ENCODE measurements at regions not wholly inside any gene's neighbourhood (a gene's known extent, or its start where the extent isn't known, plus 50 kb on each side); places are given as distances from the start of the nearest gene placed in this dataset.

DNA sequence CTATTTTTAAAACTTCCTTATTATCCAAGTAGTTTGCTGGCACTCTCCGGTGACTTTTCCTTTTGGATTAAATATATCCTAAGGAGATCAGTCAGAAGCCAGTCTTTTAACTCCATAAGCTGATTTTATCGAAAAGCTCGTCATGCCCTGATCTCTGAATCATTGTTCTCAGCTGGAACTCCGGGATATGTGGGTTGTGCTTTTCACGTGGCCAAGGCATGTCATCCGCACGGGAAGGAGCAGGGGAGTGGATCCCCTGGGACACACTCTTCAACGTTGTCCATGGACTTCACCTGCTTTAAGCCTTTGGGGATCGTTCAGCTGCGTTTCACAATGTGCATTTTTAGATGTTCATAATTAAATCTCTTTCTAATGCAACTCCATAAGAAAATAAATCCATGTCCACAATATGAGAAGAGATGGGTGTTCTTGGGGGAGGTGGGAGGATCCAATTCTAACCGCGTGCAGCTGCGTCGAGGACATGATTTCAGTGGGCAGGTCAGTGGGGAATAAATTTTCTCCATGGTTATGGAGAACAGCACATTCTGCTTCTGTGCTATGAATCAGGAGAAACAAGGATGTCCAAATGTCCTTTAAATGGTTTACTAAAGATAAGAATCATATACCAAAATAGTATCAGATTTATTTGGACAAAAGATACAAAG lies 229.5 kb upstream of the ADARB2 start:
- DNase-seq: peak; percentile 28

DNA sequence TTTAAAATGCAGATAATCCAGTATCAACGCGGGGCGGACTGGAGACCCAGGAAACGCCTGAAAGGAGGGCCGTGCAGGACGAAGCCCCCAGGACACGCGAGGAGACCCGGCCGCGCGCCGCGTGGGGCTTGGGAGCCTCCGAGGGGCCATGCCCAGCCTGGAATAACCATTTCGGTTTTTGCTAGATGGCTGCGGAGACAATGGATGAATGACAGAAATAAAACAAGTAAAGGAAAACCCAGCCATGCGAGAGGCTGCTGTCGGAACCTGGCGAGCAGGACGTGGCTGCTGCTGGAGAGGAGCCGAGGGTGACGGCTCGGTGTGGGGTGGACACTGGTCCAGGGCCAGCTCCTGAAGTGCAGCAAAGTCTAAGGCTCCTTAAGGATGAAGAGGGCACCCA lies 227.2 kb upstream of the ADARB2 start:
- no peak for DNase-seq

- DNase-seq: no peak
Observed at GRCh38 chr10:1963341-1963740, 226.0 kb upstream of the ADARB2 start.

GRCh38 chr10:1961989-1962388 lies 224.7 kb upstream of the ADARB2 start:
- no peak for DNase-seq

DNA sequence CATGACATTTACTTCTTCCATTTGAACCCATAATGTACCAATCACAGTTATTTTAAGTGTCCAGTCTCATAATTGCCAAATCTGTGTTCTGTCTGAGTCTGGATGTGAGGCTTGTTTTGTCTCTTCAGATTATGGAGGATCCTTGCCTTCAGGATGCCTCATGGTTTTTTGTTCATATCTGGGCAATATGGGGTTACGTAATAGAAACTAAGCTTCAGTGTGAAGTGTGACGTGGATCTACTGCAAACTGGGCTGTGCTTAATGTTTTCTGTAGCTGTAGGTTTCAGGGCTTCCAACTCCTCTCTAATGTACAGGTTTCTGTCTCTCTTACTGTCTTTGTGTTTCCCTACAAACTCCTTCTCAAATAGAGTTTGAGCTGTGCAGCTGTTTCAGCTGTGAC lies 223.7 kb upstream of the ADARB2 start:
- DNase-seq: no peak

DNA sequence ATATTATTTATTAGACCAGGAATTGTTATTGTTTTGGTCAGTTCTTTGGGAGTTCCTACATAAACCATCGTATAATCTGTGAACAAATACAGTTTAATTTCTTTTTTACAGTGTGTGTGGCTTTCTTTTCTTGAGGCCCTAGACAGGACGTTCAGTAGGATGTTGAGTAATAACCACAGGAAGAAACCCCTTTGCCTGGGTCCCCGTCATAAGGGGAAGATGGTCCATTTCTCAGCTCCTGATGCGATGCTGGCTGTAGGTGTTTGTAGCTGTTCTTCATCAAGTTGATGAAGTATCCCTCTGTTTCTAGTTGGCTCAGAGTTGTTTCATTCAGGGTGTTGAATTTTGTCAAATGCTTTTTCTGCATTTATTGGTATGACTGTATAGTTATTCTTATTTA lies 219.7 kb upstream of the ADARB2 start:
- no peak for DNase-seq

- no peak for DNase-seq
Observed at GRCh38 chr10:1954300-1954699, 217.0 kb upstream of the ADARB2 start.

GRCh38 chr10:1952126-1953095 lies 215.1 kb upstream of the ADARB2 start:
- no peak for DNase-seq

- DNase-seq: no peak
Observed at GRCh38 chr10:1950803-1951495, 213.6 kb upstream of the ADARB2 start.

DNA sequence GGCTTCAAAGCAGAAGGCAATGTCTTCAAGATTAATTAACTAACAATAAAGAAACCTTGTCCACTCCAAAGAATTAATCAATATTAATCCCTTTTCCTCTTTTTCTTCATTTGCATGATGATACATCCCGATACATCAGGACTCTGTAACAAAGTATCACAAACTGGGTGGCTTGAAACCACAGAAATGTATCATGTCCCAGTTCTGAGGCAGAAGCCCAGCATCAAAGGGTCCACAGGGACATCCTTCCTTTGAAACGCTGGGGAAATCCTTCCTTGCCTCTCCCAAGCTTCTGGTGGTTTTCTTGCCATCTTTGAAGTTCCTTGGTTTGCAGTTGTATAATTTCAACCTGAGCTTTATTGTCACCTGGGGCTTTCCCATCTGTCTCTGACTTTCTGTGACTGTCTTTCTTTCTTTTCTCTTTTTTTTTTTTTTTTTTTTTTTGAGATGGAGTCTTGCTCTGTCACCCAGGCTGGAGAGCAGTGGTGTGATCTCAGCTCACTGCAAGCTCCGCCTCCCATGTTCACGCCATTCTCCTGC lies 210.2 kb upstream of the ADARB2 start:
- DNase-seq: no peak

DNA sequence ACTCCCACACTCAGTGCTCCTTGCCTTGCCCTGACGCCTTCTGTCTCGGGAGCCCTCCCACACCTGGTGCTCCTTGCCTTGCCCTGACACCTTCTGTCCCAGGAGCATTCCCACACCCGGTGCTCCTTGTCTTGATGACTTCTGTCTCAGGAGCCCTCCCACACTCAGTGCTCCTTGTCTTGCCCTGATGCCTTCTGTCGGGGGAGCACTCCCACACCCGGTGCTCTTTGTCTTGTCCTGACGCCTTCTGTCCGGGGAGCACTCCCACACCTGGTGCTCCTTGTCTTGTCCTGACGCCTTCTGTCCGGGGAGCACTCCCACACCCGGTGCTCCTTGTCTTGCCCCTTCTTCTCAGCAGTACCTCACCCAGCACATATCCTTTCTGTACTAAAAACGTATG lies 207.2 kb upstream of the ADARB2 start:
- no peak for DNase-seq

GRCh38 chr10:1942478-1942877 lies 205.2 kb upstream of the ADARB2 start:
- DNase-seq: no peak

DNA sequence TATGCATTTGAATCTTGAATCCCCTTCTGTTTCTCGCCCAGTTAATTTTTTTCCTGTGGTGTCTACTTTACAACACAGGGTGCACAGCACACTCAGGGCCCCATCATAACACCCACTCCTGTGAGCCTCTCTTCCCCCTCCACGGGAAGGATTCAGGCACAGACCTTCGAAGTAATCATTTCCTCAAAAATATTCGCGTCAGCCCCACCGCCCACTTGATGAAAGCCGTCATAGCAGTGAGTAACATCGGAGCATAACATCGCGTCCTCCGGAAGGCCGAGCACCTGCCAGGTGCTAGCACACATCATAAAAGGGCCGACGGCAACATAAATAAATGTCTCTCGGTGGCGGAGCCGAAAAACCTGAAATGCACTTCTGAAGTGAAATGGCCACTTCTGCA lies 201.7 kb upstream of the ADARB2 start:
- no peak for DNase-seq

- no peak for DNase-seq
Observed at GRCh38 chr10:1938317-1938716, 201.0 kb upstream of the ADARB2 start.

DNA sequence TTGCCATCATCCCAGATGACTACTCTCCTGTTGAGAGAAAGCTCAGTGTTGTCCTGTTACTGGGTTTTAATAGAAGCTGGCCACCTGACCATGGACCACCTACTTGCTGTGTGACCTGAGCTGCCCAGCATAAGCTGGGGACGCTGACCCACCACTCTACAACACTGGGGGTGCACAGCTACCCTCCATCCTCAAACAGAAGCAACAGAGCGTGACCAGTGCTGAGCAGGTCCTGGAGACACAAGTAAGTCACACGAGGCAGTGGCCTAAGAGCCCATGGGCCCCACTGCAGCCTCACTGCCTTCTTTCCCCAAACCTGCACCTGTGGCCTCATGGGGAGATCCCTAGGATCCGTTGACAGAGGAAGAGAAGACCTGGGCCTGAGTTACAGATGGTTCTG lies 198.6 kb upstream of the ADARB2 start:
- DNase-seq: no peak

- DNase-seq: no peak
Observed at GRCh38 chr10:1933215-1933614, 195.9 kb upstream of the ADARB2 start.

DNA sequence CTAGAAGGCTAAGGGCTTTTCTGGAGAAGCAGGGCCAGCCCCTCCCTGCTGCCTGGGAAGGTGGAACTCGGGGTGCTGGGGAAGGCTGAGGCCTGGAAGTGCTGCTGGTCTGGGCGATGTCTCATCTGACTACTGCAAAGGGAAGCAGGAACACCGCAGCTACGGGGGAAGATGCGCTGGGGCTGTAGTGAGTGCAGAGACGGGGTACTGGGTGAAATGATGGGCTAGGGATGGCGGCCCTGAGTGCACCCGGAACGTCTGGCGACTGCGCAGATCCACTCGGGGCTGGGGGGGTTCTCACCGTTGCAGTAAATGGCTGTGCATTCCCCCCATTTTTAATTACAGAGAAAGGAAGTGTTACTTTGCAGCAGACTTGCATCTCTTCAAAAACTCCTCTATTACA lies 195.4 kb upstream of the ADARB2 start:
- DNase-seq: no peak

GRCh38 chr10:1928606-1929005 lies 191.3 kb upstream of the ADARB2 start:
- DNase-seq: no peak

- DNase-seq: no peak
Observed at GRCh38 chr10:1923998-1924397, 186.7 kb upstream of the ADARB2 start.

GRCh38 chr10:1923586-1923985 lies 186.3 kb upstream of the ADARB2 start:
- no peak for DNase-seq

DNA sequence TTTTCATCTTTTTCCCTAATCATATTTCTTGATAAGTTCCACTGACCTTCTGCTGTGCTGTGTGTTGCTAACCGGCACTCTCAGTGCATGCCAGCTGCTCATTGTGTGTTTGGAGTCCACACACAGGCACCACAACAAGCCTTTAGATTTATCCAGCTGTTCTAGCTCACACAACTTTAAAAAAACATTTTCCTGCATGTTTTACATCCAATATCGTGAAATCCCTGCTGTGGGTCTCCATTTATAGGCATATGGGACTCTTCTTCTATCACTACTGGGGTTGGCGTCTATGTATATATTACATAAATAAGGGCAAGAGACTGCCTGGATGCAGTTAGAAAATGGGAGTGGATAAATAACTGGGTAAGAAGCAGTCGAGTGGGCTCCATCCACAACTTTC lies 183.6 kb upstream of the ADARB2 start:
- no peak for DNase-seq

- no peak for DNase-seq
Observed at GRCh38 chr10:1920127-1920526, 182.8 kb upstream of the ADARB2 start.

GRCh38 chr10:1911771-1912170 lies 174.4 kb upstream of the ADARB2 start:
- DNase-seq: no peak

DNA sequence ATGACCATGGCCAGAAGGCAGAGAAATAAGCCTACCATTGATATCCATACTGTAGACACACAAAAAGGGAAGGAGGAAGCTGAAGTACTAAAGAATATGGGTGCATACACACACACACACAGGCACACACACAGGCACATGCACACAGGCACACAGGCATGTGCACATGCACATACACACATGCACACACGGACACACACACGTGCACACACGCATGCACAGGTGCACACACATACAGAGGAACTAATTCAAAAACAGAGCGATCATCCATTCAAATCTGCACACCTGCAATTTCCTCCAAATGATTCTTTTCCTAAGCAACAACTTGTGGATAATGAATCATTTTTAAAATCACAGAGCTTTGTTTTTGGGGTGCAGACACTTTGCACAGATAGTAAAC lies 166.7 kb upstream of the ADARB2 start:
- no peak for DNase-seq
